B cell (primary cell): ENCODE measurements at regions not wholly inside any gene's neighbourhood (a gene's known extent, or its start where the extent isn't known, plus 50 kb on each side); places are given as distances from the start of the nearest gene placed in this dataset.

Experiments
- CTCF ChIP-seq: fragments of 200-600 bp; IDR thresholded peaks from one replicate; pipeline ENCODE4 v1.8.0; 2022; ENCODE audit warnings: antibody characterized with exemption, mild to moderate bottlenecking
- EZH2 ChIP-seq: IDR thresholded peaks from 2 replicates; pipeline ENCODE4 v1.6.1; 2012; ENCODE audit warnings: borderline replicate concordance, low read depth, mild to moderate bottlenecking, moderate library complexity, low read length; ENCODE audit not compliant: insufficient read depth, poor library complexity, severe bottlenecking

GRCh38 chr2:118731413-118731812 is 116.0 kb downstream of the EN1 start:
- no peak for TF ChIP-seq CTCF
- TF ChIP-seq EZH2: no peak
